IPS DF 4.7 (cell line): ENCODE measurements at regions not wholly inside any gene's neighbourhood (a gene's known extent, or its start where the extent isn't known, plus 50 kb on each side); places are given as distances from the start of the nearest gene placed in this dataset.

Source experiments
- DNase-seq: peaks from one replicate; pipeline ENCODE4 v3.0.0-alpha.2; 2013; ENCODE audit warnings: low spot score; ENCODE audit errors: extremely low read depth

- DNase-seq = no peak
Measured at GRCh38 chr1:65486613-65487012, 66.1 kb downstream of the LEPR start.

GRCh38 chr1:65489481-65489880 is 69.0 kb downstream of the LEPR start:
- no peak for DNase-seq

- DNase-seq = no peak
Measured at GRCh38 chr1:65490231-65491009, 70.0 kb downstream of the LEPR start.

- no peak for DNase-seq
Measured at GRCh38 chr1:65491472-65491871, 71.0 kb downstream of the LEPR start.

- no peak for DNase-seq
Measured at GRCh38 chr1:65493802-65494201, 73.3 kb downstream of the LEPR start.

GRCh38 chr1:65494671-65495070 is 74.2 kb downstream of the LEPR start:
- no peak for DNase-seq

- no peak for DNase-seq
Measured at GRCh38 chr1:65495137-65495536, 74.7 kb downstream of the LEPR start.

GRCh38 chr1:65497256-65497830 is 76.9 kb downstream of the LEPR start:
- DNase-seq = no peak

GRCh38 chr1:65503427-65503826 is 83.0 kb downstream of the LEPR start:
- DNase-seq = no peak

- no peak for DNase-seq
Measured at GRCh38 chr1:65504263-65504662, 83.8 kb downstream of the LEPR start.

GRCh38 chr1:65505547-65506300 is 85.3 kb downstream of the LEPR start:
- DNase-seq = no peak

- DNase-seq = no peak
Measured at GRCh38 chr1:65508051-65508450, 87.6 kb downstream of the LEPR start.

- DNase-seq = no peak
Measured at GRCh38 chr1:65509912-65510680, 89.6 kb downstream of the LEPR start.

- DNase-seq = no peak
Measured at GRCh38 chr1:65510961-65511360, 90.5 kb downstream of the LEPR start.

- DNase-seq = no peak
Measured at GRCh38 chr1:65512383-65512782, 91.9 kb downstream of the LEPR start.

GRCh38 chr1:65512967-65513780 is 92.7 kb downstream of the LEPR start:
- no peak for DNase-seq

- DNase-seq = no peak
Measured at GRCh38 chr1:65514041-65514440, 93.6 kb downstream of the LEPR start.

- no peak for DNase-seq
Measured at GRCh38 chr1:65524931-65525265, 104.4 kb downstream of the LEPR start.

- no peak for DNase-seq
Measured at GRCh38 chr1:65525266-65526048, 105.0 kb downstream of the LEPR start.

GRCh38 chr1:65526049-65526556 is 105.6 kb downstream of the LEPR start:
- DNase-seq = no peak
